H1 (cell line): ENCODE measurements at regions not wholly inside any gene's neighbourhood (a gene's known extent, or its start where the extent isn't known, plus 50 kb on each side); places are given as distances from the start of the nearest gene placed in this dataset.

Experiments used
- BCL11A ChIP-seq, 2 experiments: IDR thresholded peaks; one replicate each; pipeline ENCODE4 v1.6.1; 2011; ENCODE audit warnings: low read depth in 2 of 2, low read length in 2 of 2, mild to moderate bottlenecking in 2 of 2
- CTBP2 ChIP-seq: IDR thresholded peaks from 2 replicates; pipeline ENCODE4 v1.7.0; 2011; ENCODE audit warnings: borderline replicate concordance, mild to moderate bottlenecking, moderate library complexity, mixed read lengths, low read length; ENCODE audit not compliant: insufficient read depth, insufficient read length
- CTCF ChIP-seq, 3 experiments: IDR thresholded peaks; 1 replicate in 2 of 3; 2 replicates in 1 of 3; pipeline versions ENCODE4 v1.5.1 to v1.6.1; 2011; ENCODE audit warnings: low read length in 3 of 3, mild to moderate bottlenecking in 3 of 3, inconsistent platforms in 2 of 3, low read depth in 1 of 3, moderate library complexity in 1 of 3; ENCODE audit not compliant: insufficient read depth in 1 of 3; ENCODE audit errors: control extremely low read depth in 1 of 3
- EP300 ChIP-seq, 2 experiments: IDR thresholded peaks; 1 replicate in 1 of 2; 2 replicates in 1 of 2; pipeline ENCODE4 v1.6.1; 2011 to 2012; ENCODE audit warnings: low read depth in 2 of 2, low read length in 2 of 2, mild to moderate bottlenecking in 2 of 2, borderline replicate concordance in 1 of 2, inconsistent platforms in 1 of 2, moderate library complexity in 1 of 2
- FOSL1 ChIP-seq: IDR thresholded peaks from 2 replicates; pipeline ENCODE4 v1.6.1; 2011; ENCODE audit warnings: mild to moderate bottlenecking, low read depth, low read length, moderate library complexity; ENCODE audit not compliant: insufficient read depth
- GABPA ChIP-seq: IDR thresholded peaks from 2 replicates; pipeline ENCODE4 v1.6.1; 2011; ENCODE audit warnings: mild to moderate bottlenecking, low read length, moderate library complexity, borderline replicate concordance; ENCODE audit not compliant: insufficient read depth
- HDAC2 ChIP-seq, 2 experiments: fragments of 300-600 bp in 1 of 2; sonication (generic) in 1 of 2; IDR thresholded peaks; 2 replicates each; pipeline ENCODE4 v1.6.1; 2011 to 2012; ENCODE audit warnings: low read depth in 2 of 2, low read length in 2 of 2, mild to moderate bottlenecking in 2 of 2, moderate library complexity in 2 of 2, borderline replicate concordance in 1 of 2, inconsistent platforms in 1 of 2
- RXRA ChIP-seq: IDR thresholded peaks from 2 replicates; pipeline ENCODE4 v1.6.1; 2011; ENCODE audit warnings: low read depth, mild to moderate bottlenecking, low read length, moderate library complexity; ENCODE audit not compliant: insufficient read depth
- SIX5 ChIP-seq: IDR thresholded peaks from 2 replicates; pipeline ENCODE4 v1.6.1; 2011; ENCODE audit warnings: mild to moderate bottlenecking, low read depth, low read length
- USF2 ChIP-seq: IDR thresholded peaks from 2 replicates; pipeline ENCODE4 v1.6.1; 2011; ENCODE audit warnings: low read length, improper control_type of control experiment

- TF ChIP-seq CTCF (IDR thresholded peaks at IDR 0.05; ENCODE audit: control extremely low read depth in 1 of 3, insufficient read depth in 1 of 3, low read depth in 1 of 3, low read length in 3 of 3) (no peak), FOSL1 (no peak), EP300 (IDR thresholded peaks at IDR 0.05; ENCODE audit: borderline replicate concordance in 1 of 2, low read depth in 2 of 2, low read length in 2 of 2) (no peak), HDAC2 (IDR thresholded peaks at IDR 0.05; ENCODE audit: borderline replicate concordance in 1 of 2, low read depth in 2 of 2, low read length in 2 of 2) (no peak), BCL11A (IDR thresholded peaks at IDR 0.05; ENCODE audit: low read depth in 2 of 2, low read length in 2 of 2) (no peak), SIX5 (no peak), CTBP2 (no peak), GABPA (no peak), USF2 (no peak), RXRA (no peak)
These were observed 74.8 kb upstream of the MGAT4C start (continued) for GRCh38 chr12:86331012-86331411.
